ENCODE measurements at regions not wholly inside any gene's neighbourhood (a gene's known extent, or its start where the extent isn't known, plus 50 kb on each side); places are given as distances from the start of the nearest gene placed in this dataset.

GRCh38 chr5:124231230-124231629, 515.2 kb downstream of the ZNF608 start:
- TF ChIP-seq CTCF (IDR thresholded peaks at IDR 0.05; ENCODE audit: extremely low read depth in 1 of 2, insufficient read depth in 1 of 2, low read depth in 1 of 2, low read length in 2 of 2) (no peak), JUN (IDR thresholded peaks at IDR 0.05; ENCODE audit: borderline replicate concordance, insufficient read depth, insufficient read length, low read depth) (no peak), EZH2 (IDR thresholded peaks at IDR 0.05; ENCODE audit: borderline replicate concordance, low read depth, low read length, severe bottlenecking) (no peak), POLR2AphosphoS5 (IDR thresholded peaks at IDR 0.05; ENCODE audit: insufficient read depth, low read depth, low read length) (no peak)

Data from endothelial cell of umbilical vein (primary cell).